ENCODE measurements at regions not wholly inside any gene's neighbourhood (a gene's known extent, or its start where the extent isn't known, plus 50 kb on each side); places are given as distances from the start of the nearest gene placed in this dataset.

DNA sequence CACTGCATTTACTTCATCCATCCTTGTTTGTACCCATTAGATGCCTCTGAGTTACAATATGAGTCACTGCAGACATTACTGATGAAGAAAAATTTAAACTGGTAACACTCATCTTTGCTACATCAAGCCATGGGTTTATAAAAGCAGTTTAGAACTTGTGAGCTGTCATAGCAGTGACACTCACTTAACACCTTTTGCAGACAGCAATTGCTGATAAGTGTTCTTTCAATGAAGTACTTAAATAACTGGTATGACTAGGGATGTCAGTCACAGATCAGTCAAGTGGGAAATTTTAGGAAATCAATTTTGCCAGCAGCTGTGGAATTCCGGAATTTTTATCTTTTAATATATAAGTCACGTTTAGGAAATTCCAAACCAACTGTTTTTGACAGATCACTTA is 643.0 kb downstream of the TBL1XR1 start:
- no peaks in the 10 kb centered on the region for H3K9me3 ChIP-seq
- no peak for ATAC-seq
- H3K4me1 ChIP-seq (ENCODE audit: low read depth) = no peaks in the 10 kb centered on the region
- TF ChIP-seq, protein P1, sequence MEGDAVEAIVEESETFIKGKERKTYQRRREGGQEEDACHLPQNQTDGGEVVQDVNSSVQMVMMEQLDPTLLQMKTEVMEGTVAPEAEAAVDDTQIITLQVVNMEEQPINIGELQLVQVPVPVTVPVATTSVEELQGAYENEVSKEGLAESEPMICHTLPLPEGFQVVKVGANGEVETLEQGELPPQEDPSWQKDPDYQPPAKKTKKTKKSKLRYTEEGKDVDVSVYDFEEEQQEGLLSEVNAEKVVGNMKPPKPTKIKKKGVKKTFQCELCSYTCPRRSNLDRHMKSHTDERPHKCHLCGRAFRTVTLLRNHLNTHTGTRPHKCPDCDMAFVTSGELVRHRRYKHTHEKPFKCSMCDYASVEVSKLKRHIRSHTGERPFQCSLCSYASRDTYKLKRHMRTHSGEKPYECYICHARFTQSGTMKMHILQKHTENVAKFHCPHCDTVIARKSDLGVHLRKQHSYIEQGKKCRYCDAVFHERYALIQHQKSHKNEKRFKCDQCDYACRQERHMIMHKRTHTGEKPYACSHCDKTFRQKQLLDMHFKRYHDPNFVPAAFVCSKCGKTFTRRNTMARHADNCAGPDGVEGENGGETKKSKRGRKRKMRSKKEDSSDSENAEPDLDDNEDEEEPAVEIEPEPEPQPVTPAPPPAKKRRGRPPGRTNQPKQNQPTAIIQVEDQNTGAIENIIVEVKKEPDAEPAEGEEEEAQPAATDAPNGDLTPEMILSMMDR (IDR thresholded peaks at IDR 0.05) = no peak
- H3K36me3 ChIP-seq (ENCODE audit: low read depth) = no peaks in the 10 kb centered on the region
- intact Hi-C loops (cut with DNase I, micrococcal nuclease) = no loop called here
- no peak overlapping the region for H3K4me3 ChIP-seq
- DNase-seq = no peak

DNA sequence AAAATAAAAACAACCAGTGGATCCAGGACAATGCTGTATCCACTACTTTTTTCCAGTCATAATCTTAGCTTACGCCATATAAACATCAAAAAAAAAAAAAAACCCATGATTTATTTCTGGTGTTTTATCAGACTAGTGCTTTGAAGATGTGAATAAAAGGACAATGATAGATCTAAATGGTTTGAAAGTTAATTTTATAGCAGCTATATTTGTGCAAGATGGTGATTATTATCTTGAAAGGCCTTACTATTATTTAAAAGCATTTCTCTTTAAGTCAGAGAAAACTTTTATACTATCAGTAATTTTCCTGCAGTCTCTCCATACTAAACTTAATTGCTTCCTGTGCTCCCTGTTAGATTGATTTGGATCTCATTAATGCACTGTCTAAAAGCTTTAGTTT is 670.3 kb downstream of the TBL1XR1 start:
- H3K4me1 ChIP-seq (ENCODE audit: low read depth) = no peaks in the 10 kb centered on the region
- H3K36me3 ChIP-seq (ENCODE audit: low read depth) = no peaks in the 10 kb centered on the region
- DNase-seq (no peak), ATAC-seq (no peak)
- H3K4me3 ChIP-seq = no peak overlapping the region
- TF ChIP-seq, protein P1 (IDR thresholded peaks at IDR 0.05) = no peak
- intact Hi-C loops (cut with DNase I, micrococcal nuclease) = no loop called here
- no peaks in the 10 kb centered on the region for H3K9me3 ChIP-seq

DNA sequence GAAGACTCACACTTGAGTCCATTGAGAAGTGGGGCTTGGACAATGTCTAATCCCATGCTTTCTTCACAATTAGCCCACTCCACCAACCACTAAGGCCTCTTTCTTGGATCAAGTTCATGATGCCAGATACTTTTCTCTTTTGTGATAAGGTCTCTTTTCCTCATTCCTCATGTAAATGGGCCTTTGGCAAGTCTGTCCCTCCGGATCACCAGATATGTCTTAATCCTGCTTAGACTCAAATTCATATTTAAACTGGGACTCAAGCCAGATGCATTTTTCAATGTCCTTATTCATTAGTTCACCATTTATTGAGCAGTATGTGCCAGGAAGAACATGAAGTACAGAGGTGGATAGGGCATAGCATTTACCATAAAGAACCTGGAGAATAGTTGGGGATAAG is 671.1 kb downstream of the TBL1XR1 start:
- H3K9me3 ChIP-seq = no peaks in the 10 kb centered on the region
- DNase-seq (no peak), ATAC-seq (no peak)
- intact Hi-C loops (cut with DNase I, micrococcal nuclease) = no loop called here
- no peaks in the 10 kb centered on the region for H3K4me1 ChIP-seq (ENCODE audit: low read depth)
- no peaks in the 10 kb centered on the region for H3K36me3 ChIP-seq (ENCODE audit: low read depth)
- no peak overlapping the region for H3K4me3 ChIP-seq
- TF ChIP-seq, protein P1 (IDR thresholded peaks at IDR 0.05) = no peak

DNA sequence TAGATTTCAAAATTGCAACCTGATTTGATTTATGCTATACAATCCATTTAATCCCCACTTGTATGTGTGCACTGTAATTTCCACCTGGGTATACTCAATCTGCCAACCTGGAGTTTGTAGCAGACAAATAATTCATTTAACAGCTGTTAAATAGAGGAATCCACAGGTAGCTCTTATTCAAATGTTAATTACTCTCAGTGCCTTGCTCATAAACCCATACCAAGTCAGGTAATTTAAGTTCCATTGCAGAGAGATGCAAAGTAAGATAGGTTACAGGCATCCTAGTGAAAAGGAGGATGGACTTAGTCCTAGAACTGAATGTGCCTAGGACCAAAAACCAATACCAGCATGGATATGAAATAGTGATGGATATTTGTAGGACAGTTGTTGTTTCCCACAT is 674.2 kb downstream of the TBL1XR1 start:
- TF ChIP-seq, protein P1 (IDR thresholded peaks at IDR 0.05) = no peak
- H3K4me1 ChIP-seq (ENCODE audit: low read depth) = no peaks in the 10 kb centered on the region
- no peaks in the 10 kb centered on the region for H3K9me3 ChIP-seq
- H3K4me3 ChIP-seq = no peak overlapping the region
- ATAC-seq = no peak
- no peaks in the 10 kb centered on the region for H3K36me3 ChIP-seq (ENCODE audit: low read depth)
- no peak for DNase-seq
- intact Hi-C loops (cut with DNase I, micrococcal nuclease) = no loop called here

DNA sequence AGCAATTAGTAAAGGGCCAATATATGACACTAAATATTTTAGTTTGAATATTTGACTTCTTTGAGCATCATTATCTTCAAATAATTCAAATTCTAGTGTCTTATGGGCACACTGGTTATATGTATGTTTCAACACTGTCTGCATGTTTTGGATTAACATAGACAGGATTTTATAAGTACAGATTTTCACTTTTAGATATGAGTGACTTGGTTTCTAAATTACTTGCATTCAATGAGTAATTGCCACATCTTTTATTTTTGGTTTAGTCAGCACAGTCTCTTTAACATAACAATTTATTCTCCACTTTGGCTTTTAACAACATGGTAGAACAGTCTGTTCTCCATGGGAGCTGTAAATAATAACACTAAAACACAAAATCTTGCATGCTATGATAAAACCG is 674.8 kb downstream of the TBL1XR1 start:
- no peaks in the 10 kb centered on the region for H3K9me3 ChIP-seq
- no peaks in the 10 kb centered on the region for H3K36me3 ChIP-seq (ENCODE audit: low read depth)
- intact Hi-C loops (cut with DNase I, micrococcal nuclease) = no loop called here
- no peak for DNase-seq
- TF ChIP-seq, protein P1 (IDR thresholded peaks at IDR 0.05) = no peak
- no peak overlapping the region for H3K4me3 ChIP-seq
- no peak for ATAC-seq
- H3K4me1 ChIP-seq (ENCODE audit: low read depth) = no peaks in the 10 kb centered on the region

DNA sequence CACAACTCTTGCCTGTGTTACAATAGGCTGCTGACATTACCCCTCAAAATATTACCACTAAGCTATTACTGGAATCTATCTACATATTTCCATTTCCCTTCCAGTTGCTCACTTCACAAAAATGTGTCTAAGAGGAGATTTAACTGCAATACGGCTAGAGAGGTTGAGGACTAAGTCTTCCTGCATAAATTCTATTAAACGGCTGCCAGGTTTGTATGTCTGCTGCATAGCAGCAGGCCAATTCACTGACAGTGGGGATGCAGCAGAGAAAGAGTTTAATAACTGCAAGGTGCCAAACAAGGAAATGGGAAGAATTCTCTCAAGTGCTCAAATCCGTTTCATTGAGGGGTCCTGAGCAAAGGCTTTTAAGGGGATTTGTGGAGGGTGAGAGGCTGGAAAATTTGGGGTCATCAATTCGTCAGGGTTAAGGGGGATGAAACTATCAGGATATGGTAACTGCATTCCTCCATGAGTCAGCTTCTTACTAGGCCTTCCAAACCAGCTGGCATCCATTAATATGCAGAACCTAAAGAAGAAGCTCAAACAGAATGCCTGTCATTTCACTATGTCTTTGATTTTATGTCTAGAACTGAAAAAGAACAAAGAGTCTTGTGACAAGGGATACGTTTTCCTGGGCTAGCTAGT is 675.6 kb downstream of the TBL1XR1 start:
- no peak overlapping the region for H3K4me3 ChIP-seq
- peaks cover 3% of the 10 kb centered on the region for H3K9me3 ChIP-seq
- no peak for DNase-seq
- H3K4me1 ChIP-seq (ENCODE audit: low read depth) = no peaks in the 10 kb centered on the region
- no peaks in the 10 kb centered on the region for H3K36me3 ChIP-seq (ENCODE audit: low read depth)
- TF ChIP-seq, protein P1 (IDR thresholded peaks at IDR 0.05) = no peak
- ATAC-seq = no peak
- intact Hi-C loops (cut with DNase I, micrococcal nuclease) = no loop called here

All from mucosa of descending colon (tissue), 3 donors.